OCI-LY1 (cell line): ENCODE measurements at regions not wholly inside any gene's neighbourhood (a gene's known extent, or its start where the extent isn't known, plus 50 kb on each side); places are given as distances from the start of the nearest gene placed in this dataset.
A peak's percentile ranks its signal among the peaks of the same experiment; 100 is the strongest.

Experiments
- H2AFZ ChIP-seq: fragments of 200-600 bp; sonication (generic), shearing (Covaris generic); 2 replicates; pipeline ENCODE4 v1.6.0; 2014; ENCODE audit warnings: antibody characterized with exemption, mild to moderate bottlenecking, low read length
- H3F3A ChIP-seq: fragments of 200-600 bp; sonication (generic), shearing (Covaris generic); 2 replicates; pipeline ENCODE4 v1.6.0; 2014; ENCODE audit warnings: mild to moderate bottlenecking, antibody characterized with exemption, low read length, moderate library complexity; ENCODE audit not compliant: insufficient read depth
- H3K27ac ChIP-seq: fragments of 200-600 bp; sonication (generic); 2 replicates; pipeline ENCODE4 v1.5.1; 2014; ENCODE audit warnings: low read length, mixed run types, mild to moderate bottlenecking, low read depth; ENCODE audit not compliant: poor library complexity, severe bottlenecking
- H3K27me3 ChIP-seq: fragments of 200-600 bp; sonication (generic); 2 replicates; pipeline ENCODE4 v1.6.0; 2014; ENCODE audit warnings: antibody characterized with exemption, mild to moderate bottlenecking, low read length, moderate library complexity; ENCODE audit not compliant: insufficient read depth
- H3K36me3 ChIP-seq: fragments of 200-600 bp; sonication (generic); 2 replicates; pipeline ENCODE4 v1.6.1; 2014; ENCODE audit warnings: mild to moderate bottlenecking, antibody characterized with exemption, low read length, moderate library complexity, mixed read lengths; ENCODE audit not compliant: insufficient read depth
- H3K4me1 ChIP-seq: fragments of 200-600 bp; sonication (generic); 2 replicates; pipeline ENCODE4 v1.5.1; 2014; ENCODE audit warnings: mild to moderate bottlenecking, low read length, moderate library complexity; ENCODE audit not compliant: insufficient read depth, severe bottlenecking
- H3K4me2 ChIP-seq: fragments of 200-600 bp; sonication (generic), shearing (Covaris generic); 2 replicates; pipeline ENCODE4 v1.6.1; 2014; ENCODE audit warnings: low read length
- H3K4me3 ChIP-seq: fragments of 200-600 bp; sonication (generic); 2 replicates; pipeline ENCODE4 v1.5.1; 2014; ENCODE audit warnings: low read length, low read depth, mild to moderate bottlenecking, mixed read lengths; ENCODE audit not compliant: poor library complexity, severe bottlenecking
- H3K79me2 ChIP-seq: fragments of 200-600 bp; shearing (Covaris generic); 2 replicates; pipeline ENCODE4 v1.6.1; 2016; ENCODE audit warnings: mixed run types, low read length, mixed read lengths; ENCODE audit not compliant: insufficient read depth
- H3K9ac ChIP-seq: fragments of 200-600 bp; sonication (generic), shearing (Covaris generic); 2 replicates; pipeline ENCODE4 v1.6.1; 2014; ENCODE audit warnings: mild to moderate bottlenecking, low read length, mixed read lengths
- H3K9me2 ChIP-seq: fragments of 200-600 bp; sonication (generic), shearing (Covaris generic); 2 replicates; pipeline ENCODE4 v1.6.1; 2014; ENCODE audit warnings: low read depth, mild to moderate bottlenecking, low read length, mixed read lengths
- H3K9me3 ChIP-seq: fragments of 200-600 bp; shearing (Covaris generic); 2 replicates; pipeline ENCODE4 v1.6.1; 2014; ENCODE audit warnings: low read length, mixed read lengths
- H4K20me1 ChIP-seq: fragments of 200-600 bp; sonication (generic), shearing (Covaris generic); 2 replicates; pipeline ENCODE4 v1.6.0; 2016; ENCODE audit warnings: mild to moderate bottlenecking, low read length; ENCODE audit not compliant: insufficient read depth
- EZH2 ChIP-seq: fragments of 200-600 bp; sonication (generic), shearing (Covaris generic); IDR thresholded peaks from 2 replicates; pipeline ENCODE4 v1.8.0; 2017; ENCODE audit warnings: borderline replicate concordance, mixed run types, mild to moderate bottlenecking, antibody characterized with exemption, low read length, moderate library complexity, mixed read lengths
- TF ChIP-seq, protein P1 (sequence below): fragments of 200-600 bp; sonication (generic), shearing (Covaris generic); IDR thresholded peaks from 2 replicates; pipeline ENCODE4 v1.5.1; 2017; ENCODE audit warnings: mild to moderate bottlenecking, antibody characterized with exemption, low read length, moderate library complexity, mixed read lengths

- no peaks in the 10 kb centered on the region for H3K79me2 ChIP-seq
- no peaks in the 10 kb centered on the region for H3K9me2 ChIP-seq
- no peak for TF ChIP-seq EZH2
- TF ChIP-seq, protein P1, sequence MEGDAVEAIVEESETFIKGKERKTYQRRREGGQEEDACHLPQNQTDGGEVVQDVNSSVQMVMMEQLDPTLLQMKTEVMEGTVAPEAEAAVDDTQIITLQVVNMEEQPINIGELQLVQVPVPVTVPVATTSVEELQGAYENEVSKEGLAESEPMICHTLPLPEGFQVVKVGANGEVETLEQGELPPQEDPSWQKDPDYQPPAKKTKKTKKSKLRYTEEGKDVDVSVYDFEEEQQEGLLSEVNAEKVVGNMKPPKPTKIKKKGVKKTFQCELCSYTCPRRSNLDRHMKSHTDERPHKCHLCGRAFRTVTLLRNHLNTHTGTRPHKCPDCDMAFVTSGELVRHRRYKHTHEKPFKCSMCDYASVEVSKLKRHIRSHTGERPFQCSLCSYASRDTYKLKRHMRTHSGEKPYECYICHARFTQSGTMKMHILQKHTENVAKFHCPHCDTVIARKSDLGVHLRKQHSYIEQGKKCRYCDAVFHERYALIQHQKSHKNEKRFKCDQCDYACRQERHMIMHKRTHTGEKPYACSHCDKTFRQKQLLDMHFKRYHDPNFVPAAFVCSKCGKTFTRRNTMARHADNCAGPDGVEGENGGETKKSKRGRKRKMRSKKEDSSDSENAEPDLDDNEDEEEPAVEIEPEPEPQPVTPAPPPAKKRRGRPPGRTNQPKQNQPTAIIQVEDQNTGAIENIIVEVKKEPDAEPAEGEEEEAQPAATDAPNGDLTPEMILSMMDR: no peak
- no peak overlapping the region for H3K9ac ChIP-seq
- peaks cover 47% of the 10 kb centered on the region for H3K4me1 ChIP-seq
- H3K9me3 ChIP-seq: no peaks in the 10 kb centered on the region
- H3K27me3 ChIP-seq: no peaks in the 10 kb centered on the region
- H3K4me3 ChIP-seq: no peak overlapping the region
- no peak overlapping the region for H2AFZ ChIP-seq
- H3F3A ChIP-seq: no peaks in the 10 kb centered on the region
- H4K20me1 ChIP-seq: no peaks in the 10 kb centered on the region
- peak overlapping the region; percentile 93 for H3K27ac ChIP-seq
- H3K4me2 ChIP-seq: no peak overlapping the region
- H3K36me3 ChIP-seq: no peaks in the 10 kb centered on the region
These were observed 62.4 kb upstream of the MBNL1 start for GRCh38 chr3:152206243-152206760.

GRCh38 chr3:152208439-152208838, 60.3 kb upstream of the MBNL1 start:
- Histone ChIP-seq H2AFZ (no peak overlapping the region), H4K20me1 (no peaks in the 10 kb centered on the region), H3K9me2 (no peaks in the 10 kb centered on the region), H3K9ac (no peak overlapping the region), H3K27ac (no peak overlapping the region), H3K27me3 (no peaks in the 10 kb centered on the region), H3K4me2 (no peak overlapping the region), H3K9me3 (no peaks in the 10 kb centered on the region), H3K4me3 (no peak overlapping the region), H3K79me2 (no peaks in the 10 kb centered on the region), H3K4me1 (peaks cover 26% of the 10 kb centered on the region), H3F3A (no peaks in the 10 kb centered on the region), H3K36me3 (no peaks in the 10 kb centered on the region)
- TF ChIP-seq, protein P1: no peak
- TF ChIP-seq EZH2: no peak

GRCh38 chr3:152209060-152209459, 59.7 kb upstream of the MBNL1 start:
- H3F3A ChIP-seq: no peaks in the 10 kb centered on the region
- H3K79me2 ChIP-seq: no peaks in the 10 kb centered on the region
- H3K9me2 ChIP-seq: no peaks in the 10 kb centered on the region
- H3K4me2 ChIP-seq: no peak overlapping the region
- no peak overlapping the region for H3K4me3 ChIP-seq
- H3K9ac ChIP-seq: no peak overlapping the region
- no peaks in the 10 kb centered on the region for H4K20me1 ChIP-seq
- TF ChIP-seq, protein P1: no peak
- no peak for TF ChIP-seq EZH2
- no peaks in the 10 kb centered on the region for H3K36me3 ChIP-seq
- no peak overlapping the region for H2AFZ ChIP-seq
- H3K27ac ChIP-seq: no peak overlapping the region
- H3K4me1 ChIP-seq: peaks cover 19% of the 10 kb centered on the region
- no peaks in the 10 kb centered on the region for H3K9me3 ChIP-seq
- H3K27me3 ChIP-seq: no peaks in the 10 kb centered on the region
